ENCODE measurements at regions not wholly inside any gene's neighbourhood (a gene's known extent, or its start where the extent isn't known, plus 50 kb on each side); places are given as distances from the start of the nearest gene placed in this dataset.

DNA sequence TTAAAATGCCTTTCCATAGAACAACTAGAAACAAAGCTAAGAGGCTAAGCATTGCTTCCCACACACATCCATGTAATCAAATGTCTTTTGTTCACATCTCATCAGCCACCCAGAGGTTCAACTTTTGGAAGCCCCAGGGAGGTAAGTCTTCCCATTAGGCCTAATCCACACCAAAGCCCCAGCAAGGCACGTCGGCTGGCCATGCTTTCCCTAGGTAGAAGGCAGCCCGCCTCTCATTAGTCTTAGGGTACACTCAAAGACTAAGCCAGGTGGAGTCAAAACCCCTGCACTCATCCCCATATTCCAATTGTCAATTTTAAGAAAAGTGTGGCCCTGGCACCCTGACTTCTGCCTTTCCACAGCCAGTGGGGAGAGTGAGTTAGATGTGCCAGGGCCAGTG lies 87.9 kb downstream of the ATPSCKMT start:
- in situ Hi-C loops (cut with MboI; ENCODE audit: low sequenced_read_pairs, unreplicated experiment): no loop called here
- TF ChIP-seq, protein P1, sequence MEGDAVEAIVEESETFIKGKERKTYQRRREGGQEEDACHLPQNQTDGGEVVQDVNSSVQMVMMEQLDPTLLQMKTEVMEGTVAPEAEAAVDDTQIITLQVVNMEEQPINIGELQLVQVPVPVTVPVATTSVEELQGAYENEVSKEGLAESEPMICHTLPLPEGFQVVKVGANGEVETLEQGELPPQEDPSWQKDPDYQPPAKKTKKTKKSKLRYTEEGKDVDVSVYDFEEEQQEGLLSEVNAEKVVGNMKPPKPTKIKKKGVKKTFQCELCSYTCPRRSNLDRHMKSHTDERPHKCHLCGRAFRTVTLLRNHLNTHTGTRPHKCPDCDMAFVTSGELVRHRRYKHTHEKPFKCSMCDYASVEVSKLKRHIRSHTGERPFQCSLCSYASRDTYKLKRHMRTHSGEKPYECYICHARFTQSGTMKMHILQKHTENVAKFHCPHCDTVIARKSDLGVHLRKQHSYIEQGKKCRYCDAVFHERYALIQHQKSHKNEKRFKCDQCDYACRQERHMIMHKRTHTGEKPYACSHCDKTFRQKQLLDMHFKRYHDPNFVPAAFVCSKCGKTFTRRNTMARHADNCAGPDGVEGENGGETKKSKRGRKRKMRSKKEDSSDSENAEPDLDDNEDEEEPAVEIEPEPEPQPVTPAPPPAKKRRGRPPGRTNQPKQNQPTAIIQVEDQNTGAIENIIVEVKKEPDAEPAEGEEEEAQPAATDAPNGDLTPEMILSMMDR (IDR thresholded peaks at IDR 0.05; ENCODE audit: borderline replicate concordance, control extremely low read depth, extremely low read depth, insufficient read depth, missing control alignments): no peak
- DNase-seq (ENCODE audit: low spot score): no peak

DNA sequence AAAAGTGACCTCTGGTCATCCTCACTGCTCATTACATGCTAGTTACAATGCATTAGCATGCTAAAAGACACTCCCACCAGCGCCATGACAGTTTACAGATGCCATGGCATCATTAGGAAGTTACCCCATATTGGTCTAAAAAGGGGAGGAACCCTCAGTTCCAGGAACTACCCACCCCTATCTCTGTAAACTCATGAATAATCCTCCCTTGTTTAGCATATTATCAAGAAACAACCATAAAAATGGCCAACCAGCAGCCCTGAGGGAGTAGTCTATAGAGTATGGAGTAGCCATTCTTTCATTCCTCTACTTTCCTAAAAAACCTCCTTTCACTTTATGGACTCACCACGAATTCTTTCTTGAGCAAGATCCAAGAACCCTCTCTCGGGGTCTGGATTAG lies 89.4 kb downstream of the ATPSCKMT start:
- in situ Hi-C loops (cut with MboI; ENCODE audit: low sequenced_read_pairs, unreplicated experiment): no loop called here
- TF ChIP-seq, protein P1 (IDR thresholded peaks at IDR 0.05; ENCODE audit: borderline replicate concordance, control extremely low read depth, extremely low read depth, insufficient read depth, missing control alignments): no peak
- no peak for DNase-seq (ENCODE audit: low spot score)

DNA sequence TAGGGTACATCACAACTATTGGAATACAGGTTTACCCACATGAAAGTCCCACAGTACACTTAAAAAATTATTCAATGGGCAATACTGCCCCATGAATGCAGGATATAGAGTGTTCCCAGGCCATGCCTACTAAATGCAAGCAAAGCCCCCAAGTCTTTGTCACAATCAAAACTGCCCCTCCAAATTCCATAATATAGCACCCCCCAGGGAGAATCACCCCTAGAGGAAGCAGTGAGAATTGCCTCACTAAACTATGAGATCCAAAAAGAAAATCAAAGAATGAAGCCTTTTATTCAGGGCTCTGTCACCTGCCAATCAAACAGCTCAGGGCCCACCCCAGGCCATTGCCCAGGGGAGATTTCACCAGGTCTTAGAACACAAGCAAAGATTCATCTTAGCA lies 90.8 kb downstream of the ATPSCKMT start:
- TF ChIP-seq, protein P1 (IDR thresholded peaks at IDR 0.05; ENCODE audit: borderline replicate concordance, control extremely low read depth, extremely low read depth, insufficient read depth, missing control alignments): no peak
- no peak for DNase-seq (ENCODE audit: low spot score)
- in situ Hi-C loops (cut with MboI; ENCODE audit: low sequenced_read_pairs, unreplicated experiment): no loop called here

DNA sequence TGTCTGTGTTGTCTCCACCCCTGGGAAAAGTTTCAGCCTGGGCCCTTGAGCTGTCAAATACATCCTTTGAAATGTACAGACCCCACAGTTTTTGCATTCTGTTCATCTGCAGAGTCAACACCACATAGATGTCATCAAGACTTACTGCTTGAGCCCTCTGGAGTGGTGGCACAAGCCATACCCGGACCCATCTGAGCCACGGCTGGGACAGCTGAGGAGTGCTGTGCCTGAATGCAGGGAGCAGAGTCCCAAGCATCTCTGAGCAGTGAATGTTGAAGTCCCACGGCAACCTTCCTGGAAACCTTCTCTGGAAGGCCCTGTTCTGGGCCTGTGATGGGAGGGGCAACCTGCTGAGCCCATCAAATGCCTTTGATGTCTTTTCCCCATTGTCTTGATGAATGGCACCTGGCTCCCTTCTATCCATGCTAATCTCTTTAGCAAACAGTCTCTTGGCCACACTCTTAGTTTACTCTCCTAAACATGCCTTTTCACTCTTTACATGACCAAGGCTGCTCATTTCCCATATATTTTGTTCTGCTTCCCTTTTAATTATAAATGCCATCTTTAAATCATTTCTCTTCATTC lies 92.5 kb downstream of the ATPSCKMT start:
- in situ Hi-C loops (cut with MboI; ENCODE audit: low sequenced_read_pairs, unreplicated experiment): no loop called here
- TF ChIP-seq, protein P1 (IDR thresholded peaks at IDR 0.05; ENCODE audit: borderline replicate concordance, control extremely low read depth, extremely low read depth, insufficient read depth, missing control alignments): no peak
- DNase-seq (ENCODE audit: low spot score): no peak

DNA sequence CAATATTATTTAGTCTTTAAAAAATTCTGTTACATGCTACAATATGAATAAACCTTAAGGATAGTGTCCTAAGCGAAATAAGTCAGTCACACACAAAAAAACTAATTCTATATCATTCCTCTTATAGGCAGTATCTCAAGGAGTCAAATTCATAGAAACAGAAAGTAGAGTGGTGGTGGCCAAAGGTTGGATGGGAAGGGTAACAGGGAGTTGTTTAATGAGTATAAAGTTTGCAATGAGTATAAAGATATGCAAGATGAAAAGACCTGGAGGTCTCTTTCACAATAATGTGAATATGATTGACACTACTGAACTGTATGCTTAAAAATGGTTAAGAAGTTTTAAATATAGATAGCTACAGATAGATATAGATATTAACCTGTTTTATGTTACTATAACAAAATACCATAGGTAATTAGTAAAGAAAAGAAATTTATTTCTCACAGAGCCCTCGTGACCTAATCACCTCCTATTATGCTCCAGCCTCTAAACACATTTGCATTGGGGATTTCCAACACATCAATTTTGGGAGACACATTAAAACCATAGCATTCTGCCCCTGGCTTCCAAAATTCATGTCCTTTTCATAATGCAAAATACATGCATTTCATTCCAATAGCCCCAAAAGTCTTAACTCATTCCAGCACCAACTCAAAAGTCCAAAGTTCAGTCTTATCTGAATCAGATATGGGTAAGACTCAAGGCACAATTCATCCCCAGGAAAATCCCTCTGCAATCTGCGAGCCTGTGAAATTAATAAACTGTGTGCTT lies 93.6 kb downstream of the ATPSCKMT start:
- DNase-seq (ENCODE audit: low spot score): no peak
- in situ Hi-C loops (cut with MboI; ENCODE audit: low sequenced_read_pairs, unreplicated experiment): no loop called here
- TF ChIP-seq, protein P1 (IDR thresholded peaks at IDR 0.05; ENCODE audit: borderline replicate concordance, control extremely low read depth, extremely low read depth, insufficient read depth, missing control alignments): no peak

DNA sequence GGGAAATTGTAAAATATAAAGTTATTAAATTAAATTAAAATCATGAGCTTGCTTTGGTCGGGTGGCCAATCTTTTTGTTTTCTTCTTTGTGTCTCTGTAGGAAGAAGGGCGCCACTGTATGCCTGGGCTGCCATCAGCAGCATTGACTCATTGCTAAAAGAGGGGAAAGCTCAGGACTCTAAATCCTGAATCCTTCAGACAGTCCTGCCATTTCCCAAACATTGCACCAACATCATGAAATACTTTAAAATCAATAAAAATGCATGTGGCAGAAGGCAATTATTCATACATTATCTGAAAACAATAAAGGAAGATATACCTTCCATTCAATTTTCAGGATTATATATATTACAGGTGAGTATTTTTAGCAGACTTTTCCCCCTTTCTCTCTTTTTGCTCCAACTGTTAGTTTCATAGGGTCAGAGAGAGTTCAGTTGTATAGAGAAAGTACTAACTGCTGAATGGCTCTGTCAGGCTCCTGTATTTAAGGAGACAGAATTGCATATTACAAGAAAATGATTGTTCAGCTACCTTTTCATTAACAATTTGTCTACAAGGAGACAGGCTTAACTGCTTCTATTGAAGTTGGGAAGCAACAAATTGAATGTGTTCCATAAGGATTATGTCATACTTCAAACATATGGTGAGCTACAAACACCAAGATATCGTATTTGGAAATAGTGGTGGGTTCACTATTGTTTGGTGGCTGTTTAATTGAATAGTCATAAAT lies 95.7 kb downstream of the ATPSCKMT start:
- in situ Hi-C loops (cut with MboI; ENCODE audit: low sequenced_read_pairs, unreplicated experiment): no loop called here
- no peak for DNase-seq (ENCODE audit: low spot score)
- TF ChIP-seq, protein P1 (IDR thresholded peaks at IDR 0.05; ENCODE audit: borderline replicate concordance, control extremely low read depth, extremely low read depth, insufficient read depth, missing control alignments): no peak
